ENCODE measurements at regions not wholly inside any gene's neighbourhood (a gene's known extent, or its start where the extent isn't known, plus 50 kb on each side); places are given as distances from the start of the nearest gene placed in this dataset.
A peak's percentile ranks its signal among the peaks of the same experiment; 100 is the strongest.

- DNase-seq (ENCODE audit: low spot score) (no peak), FAIRE-seq (no peak)
Observed at GRCh38 chr7:119351320-119351719, 921.7 kb upstream of the KCND2 start.

GRCh38 chr7:119374436-119374835 lies 898.5 kb upstream of the KCND2 start:
- DNase-seq (ENCODE audit: low spot score): no peak
- FAIRE-seq: no peak

DNA sequence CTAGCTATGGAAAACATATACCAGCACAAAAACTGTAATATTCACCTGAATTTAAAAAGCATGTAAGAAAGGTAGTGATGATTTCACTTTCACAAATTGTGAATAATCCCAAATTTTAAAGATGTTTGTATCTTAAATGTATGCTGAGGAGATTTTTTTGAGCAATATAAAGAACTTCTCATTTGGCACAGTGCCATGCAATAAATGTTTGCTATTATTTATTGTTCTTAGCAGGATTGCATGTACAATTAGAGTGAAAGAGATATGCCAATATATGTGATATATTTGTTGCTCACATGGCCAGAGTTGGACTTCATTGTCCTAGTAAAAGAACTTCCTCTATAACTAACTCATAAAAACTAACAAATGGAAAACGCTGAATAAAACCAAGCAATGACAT lies 895.1 kb upstream of the KCND2 start:
- FAIRE-seq (no peak), DNase-seq (ENCODE audit: low spot score) (no peak)

- no peak for FAIRE-seq
- DNase-seq (ENCODE audit: low spot score): no peak
Observed at GRCh38 chr7:119382726-119383125, 890.2 kb upstream of the KCND2 start.

DNA sequence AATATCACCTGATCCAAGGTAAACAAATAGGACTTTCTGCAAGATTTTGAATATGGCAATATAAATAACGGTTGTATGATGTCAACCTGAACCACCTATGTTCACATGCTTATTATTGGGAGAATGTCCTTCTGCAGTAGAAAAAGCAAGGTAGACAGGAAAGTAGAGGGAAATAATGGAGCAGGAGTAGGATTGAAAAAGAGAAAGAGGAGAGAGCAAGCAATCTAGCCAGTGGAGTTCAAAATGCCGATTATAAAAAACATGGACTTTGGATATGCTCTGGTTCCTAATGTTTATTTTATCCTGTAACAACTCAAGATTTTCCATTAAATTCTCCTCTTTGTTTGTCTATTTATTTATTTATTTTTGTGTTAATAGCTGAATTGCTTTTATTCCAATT lies 878.0 kb upstream of the KCND2 start:
- FAIRE-seq (no peak), DNase-seq (ENCODE audit: low spot score) (no peak)

GRCh38 chr7:119397156-119397555 lies 875.8 kb upstream of the KCND2 start:
- no peak for DNase-seq (ENCODE audit: low spot score)
- FAIRE-seq: no peak

DNA sequence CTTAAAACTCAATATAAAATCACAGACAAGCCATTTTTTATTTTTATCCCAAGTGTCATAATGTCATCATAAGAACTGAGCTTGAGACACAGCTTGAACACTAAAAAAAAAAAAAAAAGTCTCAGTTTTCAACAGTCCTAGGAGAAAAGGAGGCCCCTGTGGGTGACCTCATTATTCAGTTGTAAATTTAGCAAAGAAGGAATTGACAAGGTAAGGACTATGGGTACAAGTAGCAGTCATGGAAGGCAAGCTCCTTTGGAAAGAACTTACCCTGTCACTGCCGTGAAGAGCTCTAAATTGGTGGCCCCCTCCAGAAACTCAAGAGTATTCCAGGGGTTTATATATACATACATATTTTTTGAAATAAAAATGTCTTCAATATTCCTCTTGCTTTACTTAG lies 864.4 kb upstream of the KCND2 start:
- FAIRE-seq (no peak), DNase-seq (ENCODE audit: low spot score) (no peak)

DNA sequence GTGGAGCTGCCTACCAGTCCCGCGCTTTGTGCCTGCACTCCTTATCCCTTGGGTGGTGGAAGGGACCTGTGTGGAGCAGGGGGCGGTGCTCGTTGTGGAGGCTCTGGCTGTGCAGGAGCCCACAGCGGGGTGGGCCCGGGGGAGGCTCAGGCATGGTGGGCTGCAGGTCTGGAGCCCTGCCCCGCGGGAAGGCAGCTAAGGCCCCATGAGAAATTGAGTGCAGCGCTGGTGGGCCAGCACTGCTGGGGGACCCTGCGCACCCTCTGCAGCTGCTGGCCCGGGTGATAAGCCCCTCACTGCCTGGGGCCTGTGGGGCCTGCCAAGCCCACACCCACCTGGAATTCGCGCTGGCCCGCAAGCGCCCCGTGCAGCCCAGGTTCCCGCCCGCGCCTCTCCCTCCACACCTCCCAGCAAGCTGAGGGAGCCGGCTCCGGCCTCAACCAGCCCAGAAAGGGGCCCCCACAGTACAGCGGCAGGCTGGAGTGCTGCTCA lies 859.6 kb upstream of the KCND2 start:
- no peak for FAIRE-seq
- no peak for DNase-seq (ENCODE audit: low spot score)

DNA sequence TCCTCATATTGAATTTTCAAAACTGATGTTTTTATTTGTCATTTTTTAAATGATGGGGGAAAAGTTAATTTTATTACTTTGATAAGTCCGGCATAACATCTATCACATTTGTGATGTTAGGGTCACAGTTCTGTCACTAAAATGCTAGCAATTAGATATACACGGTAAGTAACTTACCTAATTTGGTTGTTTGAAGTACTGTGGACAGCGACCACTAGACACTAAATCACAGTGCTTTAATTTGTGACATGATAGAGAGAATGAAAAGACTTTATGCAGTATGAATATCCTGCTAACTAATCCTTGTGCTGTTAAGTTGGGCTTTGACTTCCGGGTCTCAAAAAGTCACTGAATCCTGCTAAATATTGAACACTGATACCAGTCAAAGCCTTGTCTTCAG lies 857.3 kb upstream of the KCND2 start:
- FAIRE-seq (no peak), DNase-seq (ENCODE audit: low spot score) (no peak)

- DNase-seq (ENCODE audit: low spot score) (no peak), FAIRE-seq (no peak)
Observed at GRCh38 chr7:119421657-119422056, 851.3 kb upstream of the KCND2 start.

- FAIRE-seq: no peak
- DNase-seq (ENCODE audit: low spot score): no peak
Observed at GRCh38 chr7:119436882-119437281, 836.1 kb upstream of the KCND2 start.

- FAIRE-seq (no peak), DNase-seq (ENCODE audit: low spot score) (no peak)
Observed at GRCh38 chr7:119438315-119438714, 834.7 kb upstream of the KCND2 start.

DNA sequence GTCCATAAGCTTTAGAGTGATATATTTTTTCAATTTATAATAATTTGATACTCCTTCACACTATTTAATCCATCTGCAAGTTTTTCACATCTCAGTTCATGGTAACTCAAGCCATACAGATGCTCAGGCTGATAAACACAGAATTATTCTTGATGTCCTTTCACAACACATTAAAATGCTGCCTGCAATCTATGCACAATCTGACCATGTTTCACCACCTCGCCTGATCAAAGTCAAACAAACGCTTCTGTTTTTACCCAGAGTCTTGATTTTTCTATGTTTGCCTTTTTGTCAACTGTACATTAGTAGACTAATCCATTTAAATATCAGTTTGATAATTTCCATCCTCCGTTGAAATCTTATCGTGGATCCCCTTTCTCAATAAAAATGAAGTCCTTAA lies 833.8 kb upstream of the KCND2 start:
- no peak for FAIRE-seq
- no peak for DNase-seq (ENCODE audit: low spot score)

DNA sequence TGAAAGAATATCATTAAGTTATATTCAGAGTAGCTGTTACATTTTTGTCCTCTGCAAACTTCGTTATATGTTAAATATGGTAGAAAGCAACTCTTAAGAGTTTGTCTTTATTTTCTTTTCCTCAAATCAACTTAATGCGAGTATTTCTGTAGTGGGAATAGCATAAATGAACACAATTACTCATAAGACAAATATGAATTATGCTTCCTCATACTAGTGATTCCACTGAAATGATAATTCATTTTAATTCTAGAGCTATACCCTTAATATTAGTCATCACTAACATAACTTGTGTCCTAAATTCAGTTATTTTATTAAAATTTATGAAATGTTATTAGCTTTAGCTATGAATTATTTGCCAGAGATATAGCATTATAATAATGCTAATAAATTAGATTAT lies 820.6 kb upstream of the KCND2 start:
- no peak for FAIRE-seq
- no peak for DNase-seq (ENCODE audit: low spot score)

- no peak for FAIRE-seq
- DNase-seq (ENCODE audit: low spot score): no peak
Observed at GRCh38 chr7:119465798-119466305, 807.1 kb upstream of the KCND2 start.

DNA sequence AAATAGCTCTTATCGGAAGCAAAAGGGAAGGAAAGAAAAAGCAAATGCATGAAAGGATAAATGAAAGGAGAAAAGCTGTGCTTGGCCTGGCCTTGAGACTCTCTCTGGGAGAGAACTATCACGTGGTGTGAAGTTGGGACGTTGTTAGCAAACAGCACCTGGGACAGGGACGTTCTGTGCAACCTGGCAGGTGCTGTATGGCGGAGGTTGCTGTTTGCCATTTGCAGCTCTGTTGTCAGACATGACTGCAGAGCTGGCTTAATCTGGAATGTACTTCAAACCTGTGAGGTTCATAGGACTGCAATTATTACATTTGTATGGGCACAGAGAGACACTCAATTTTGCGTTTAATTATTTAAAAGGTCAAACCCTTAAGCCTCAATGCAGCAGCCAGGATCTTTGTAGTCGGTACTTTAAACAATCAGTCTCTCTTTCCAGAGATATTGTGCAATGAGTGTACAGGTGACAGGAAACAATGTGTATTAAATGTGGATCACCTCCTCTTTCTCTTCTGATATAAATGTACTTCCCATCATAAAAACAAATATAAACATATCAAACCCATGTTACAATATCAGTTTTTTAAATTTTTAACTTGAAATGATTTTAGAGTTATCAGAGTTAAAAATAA lies 800.5 kb upstream of the KCND2 start:
- FAIRE-seq: no peak
- no peak for DNase-seq (ENCODE audit: low spot score)

- DNase-seq (ENCODE audit: low spot score): peak; percentile 9
Observed at GRCh38 chr7:119482209-119482608, 790.8 kb upstream of the KCND2 start.

GRCh38 chr7:119482671-119483070 lies 790.3 kb upstream of the KCND2 start:
- FAIRE-seq: no peak
- DNase-seq (ENCODE audit: low spot score): no peak

More at GRCh38 chr7:119482209-119482608, 790.8 kb upstream of the KCND2 start:
- FAIRE-seq: no peak

DNA sequence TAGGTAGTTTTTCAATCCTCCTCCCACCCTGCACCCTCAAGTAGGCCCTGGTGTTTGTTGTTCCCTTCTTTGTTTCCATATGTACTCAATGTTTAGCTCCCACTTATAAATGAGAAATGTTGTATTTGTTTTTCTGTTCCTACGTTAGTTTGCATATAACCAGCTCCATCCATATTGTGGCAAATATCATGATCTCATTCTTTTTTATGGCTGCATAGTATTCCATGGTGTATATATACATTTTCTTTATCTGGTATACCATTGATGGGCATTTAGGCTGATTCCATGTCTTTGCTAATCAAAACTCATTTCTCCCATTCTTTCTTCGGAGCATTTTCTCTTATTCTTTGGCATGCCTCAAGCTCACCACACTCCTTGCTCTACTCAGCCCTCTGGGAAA lies 789.6 kb upstream of the KCND2 start:
- DNase-seq (ENCODE audit: low spot score): no peak
- FAIRE-seq: no peak

DNA sequence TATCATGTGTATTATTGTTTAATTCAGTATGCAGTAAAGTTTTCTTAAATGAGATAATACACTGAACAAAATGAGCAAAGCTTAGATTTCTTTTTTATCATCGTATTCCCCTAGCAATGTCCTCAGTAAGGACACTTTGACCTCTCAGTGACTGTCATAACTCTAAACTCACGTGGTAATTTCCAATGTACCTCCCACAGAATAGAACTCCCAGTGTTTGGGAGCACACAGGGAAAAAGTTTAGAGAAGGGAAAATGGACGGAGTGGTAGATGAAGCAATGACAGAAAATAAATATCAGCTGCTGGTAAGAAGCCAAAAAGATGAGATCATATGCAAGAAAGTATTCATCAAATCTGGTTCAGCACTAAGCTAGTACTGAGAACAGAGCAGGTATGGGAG lies 758.6 kb upstream of the KCND2 start:
- DNase-seq (ENCODE audit: low spot score) (no peak), FAIRE-seq (no peak)

GRCh38 chr7:119515214-119515613 lies 757.8 kb upstream of the KCND2 start:
- FAIRE-seq: no peak
- DNase-seq (ENCODE audit: low spot score): no peak

DNA sequence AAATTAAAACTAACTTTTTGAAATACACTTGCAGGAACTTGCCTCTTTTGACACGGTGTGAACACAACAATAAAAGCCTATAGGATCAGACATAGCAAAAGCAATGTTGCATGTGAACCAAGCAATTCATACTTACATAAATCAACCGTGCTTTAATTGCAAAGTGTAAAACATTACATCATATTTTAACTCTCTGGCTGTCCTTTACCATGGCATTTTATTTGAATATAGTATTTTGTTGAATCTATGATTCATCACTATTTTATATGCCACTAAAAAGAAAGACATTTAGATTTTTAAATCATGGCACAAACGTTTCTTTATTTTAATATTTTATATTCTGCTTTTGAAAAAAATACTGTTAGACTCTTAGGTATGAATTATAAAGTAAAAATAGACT lies 757.0 kb upstream of the KCND2 start:
- FAIRE-seq (no peak), DNase-seq (ENCODE audit: low spot score) (no peak)

DNA sequence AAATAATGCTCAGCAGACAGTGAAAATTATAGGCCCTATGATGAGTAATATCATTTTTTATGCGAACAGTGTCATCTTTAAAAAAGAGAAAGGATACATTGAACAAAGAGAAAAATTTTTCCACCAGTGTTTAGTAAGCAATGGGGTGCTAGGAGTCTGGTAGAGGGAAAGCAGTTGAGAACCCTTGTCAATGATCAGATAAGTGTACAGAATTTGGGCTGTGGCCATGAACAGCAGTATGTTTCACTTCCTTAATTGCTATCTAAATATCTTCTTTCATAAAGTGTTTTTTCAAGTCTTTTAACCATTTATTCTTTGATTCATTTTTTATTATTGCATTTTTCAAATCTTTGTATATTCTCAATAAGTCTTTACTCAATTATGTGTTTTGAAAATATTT lies 750.7 kb upstream of the KCND2 start:
- DNase-seq (ENCODE audit: low spot score): no peak
- no peak for FAIRE-seq

- FAIRE-seq (no peak), DNase-seq (ENCODE audit: low spot score) (no peak)
Observed at GRCh38 chr7:119522698-119523097, 750.3 kb upstream of the KCND2 start.
